Endothelial cell of umbilical vein (primary cell): ENCODE measurements at regions not wholly inside any gene's neighbourhood (a gene's known extent, or its start where the extent isn't known, plus 50 kb on each side); places are given as distances from the start of the nearest gene placed in this dataset.

Experiments used
- EZH2 ChIP-seq: IDR thresholded peaks from 2 replicates; pipeline ENCODE4 v1.6.1; 2012; ENCODE audit warnings: borderline replicate concordance, low read depth, mild to moderate bottlenecking, moderate library complexity, low read length, inconsistent platforms; ENCODE audit not compliant: severe bottlenecking
- MYC ChIP-seq: IDR thresholded peaks from one replicate; pipeline ENCODE4 v1.6.1; 2011; ENCODE audit warnings: mild to moderate bottlenecking, low read depth, low read length
- POLR2A ChIP-seq: IDR thresholded peaks from 2 replicates; pipeline ENCODE4 v1.6.1; 2012; ENCODE audit warnings: low read depth, mild to moderate bottlenecking, control low read depth, low read length
- POLR2AphosphoS5 ChIP-seq: IDR thresholded peaks from 2 replicates; pipeline ENCODE4 v1.6.1; 2012; ENCODE audit warnings: low read depth, mild to moderate bottlenecking, control low read depth, low read length, moderate library complexity; ENCODE audit not compliant: insufficient read depth
- TF ChIP-seq, protein P1 (sequence below): IDR thresholded peaks from 2 replicates; pipeline ENCODE4 v1.6.1; 2011; ENCODE audit not compliant: insufficient read depth, insufficient read length
- TF ChIP-seq, protein P2 (sequence below), 2 donors: IDR thresholded peaks; 1 replicate in 1 of 2; 2 replicates in 1 of 2; pipeline ENCODE4 v1.5.1; 2011; ENCODE audit warnings: low read length in 2 of 2, mild to moderate bottlenecking in 2 of 2, moderate library complexity in 2 of 2, control low read depth in 1 of 2, inconsistent platforms in 1 of 2, low read depth in 1 of 2; ENCODE audit not compliant: insufficient read depth in 1 of 2; ENCODE audit errors: extremely low read depth in 1 of 2

DNA sequence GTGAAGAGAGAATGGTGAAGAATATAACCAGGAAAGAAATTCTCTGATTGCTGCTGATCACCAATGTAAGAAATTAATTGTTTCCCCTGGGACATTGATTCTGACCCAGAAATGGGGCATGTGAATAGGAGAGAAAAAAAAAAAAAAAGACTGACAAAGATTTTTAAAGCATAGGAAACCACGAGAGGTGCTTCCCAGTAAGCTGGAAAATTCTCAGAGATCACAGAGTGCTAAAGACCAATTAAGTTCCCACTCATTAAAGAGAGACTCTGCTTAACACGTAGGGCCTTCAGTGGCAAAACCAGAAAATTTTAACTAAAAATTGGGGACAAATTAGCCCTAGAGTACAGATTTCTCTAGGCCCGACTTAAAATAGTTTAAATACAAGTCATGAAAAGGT, 604.4 kb downstream of the ARAP2 start:
- TF ChIP-seq, protein P1, sequence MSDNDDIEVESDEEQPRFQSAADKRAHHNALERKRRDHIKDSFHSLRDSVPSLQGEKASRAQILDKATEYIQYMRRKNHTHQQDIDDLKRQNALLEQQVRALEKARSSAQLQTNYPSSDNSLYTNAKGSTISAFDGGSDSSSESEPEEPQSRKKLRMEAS, result no peak
- TF ChIP-seq MYC (no peak), EZH2 (no peak), POLR2AphosphoS5 (no peak), POLR2A (no peak)
- TF ChIP-seq, protein P2, sequence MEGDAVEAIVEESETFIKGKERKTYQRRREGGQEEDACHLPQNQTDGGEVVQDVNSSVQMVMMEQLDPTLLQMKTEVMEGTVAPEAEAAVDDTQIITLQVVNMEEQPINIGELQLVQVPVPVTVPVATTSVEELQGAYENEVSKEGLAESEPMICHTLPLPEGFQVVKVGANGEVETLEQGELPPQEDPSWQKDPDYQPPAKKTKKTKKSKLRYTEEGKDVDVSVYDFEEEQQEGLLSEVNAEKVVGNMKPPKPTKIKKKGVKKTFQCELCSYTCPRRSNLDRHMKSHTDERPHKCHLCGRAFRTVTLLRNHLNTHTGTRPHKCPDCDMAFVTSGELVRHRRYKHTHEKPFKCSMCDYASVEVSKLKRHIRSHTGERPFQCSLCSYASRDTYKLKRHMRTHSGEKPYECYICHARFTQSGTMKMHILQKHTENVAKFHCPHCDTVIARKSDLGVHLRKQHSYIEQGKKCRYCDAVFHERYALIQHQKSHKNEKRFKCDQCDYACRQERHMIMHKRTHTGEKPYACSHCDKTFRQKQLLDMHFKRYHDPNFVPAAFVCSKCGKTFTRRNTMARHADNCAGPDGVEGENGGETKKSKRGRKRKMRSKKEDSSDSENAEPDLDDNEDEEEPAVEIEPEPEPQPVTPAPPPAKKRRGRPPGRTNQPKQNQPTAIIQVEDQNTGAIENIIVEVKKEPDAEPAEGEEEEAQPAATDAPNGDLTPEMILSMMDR (IDR thresholded peaks at IDR 0.05; ENCODE audit: extremely low read depth in 1 of 2, insufficient read depth in 1 of 2, low read depth in 1 of 2, low read length in 2 of 2), result no peak
